HL-60 (cell line): ENCODE measurements at regions not wholly inside any gene's neighbourhood (a gene's known extent, or its start where the extent isn't known, plus 50 kb on each side); places are given as distances from the start of the nearest gene placed in this dataset.

ENCODE experiments used
- CTCF ChIP-seq: IDR thresholded peaks from one replicate; pipeline ENCODE4 v1.5.1; 2011; ENCODE audit warnings: low read length, control low read depth, inconsistent platforms; ENCODE audit not compliant: insufficient read depth
- GABPA ChIP-seq: IDR thresholded peaks from 2 replicates; pipeline ENCODE4 v1.6.1; 2012; ENCODE audit warnings: low read depth

- TF ChIP-seq GABPA (no peak), CTCF (no peak)
Observed at GRCh38 chr4:35689870-35690269, 554.4 kb downstream of the ARAP2 start.
